A673 (cell line): ENCODE measurements at regions not wholly inside any gene's neighbourhood (a gene's known extent, or its start where the extent isn't known, plus 50 kb on each side); places are given as distances from the start of the nearest gene placed in this dataset.

ENCODE experiments used
- BruUV-seq: library from RNA; stranded (reverse); fragments of 400-500 nt; replicated peaks from 2 replicates; lab custom pipeline; 2021; lab: Mats Ljungman, UMichigan
- CTCF ChIA-PET: fragments of 300-600 bp; sonication (Branson Sonifier 250); formaldehyde crosslinking; loops from one replicate; lab custom pipeline; 2022; ENCODE audit warnings: antibody characterized with exemption; lab: Charles Lee
- POLR2A ChIA-PET: fragments of 300-600 bp; sonication (Branson Sonifier 250); formaldehyde crosslinking; loops from one replicate; lab custom pipeline; 2022; ENCODE audit warnings: antibody characterized with exemption; ENCODE audit not compliant: low non-redundant PET; lab: Charles Lee
- DNase-seq: peaks from one replicate; pipeline ENCODE4 v3.0.0-alpha.2; 2015; ENCODE audit warnings: low spot score
- H3K27ac ChIP-seq: fragments of 200-600 bp; sonication (generic); 2 replicates; pipeline ENCODE4 v1.5.1; 2016; ENCODE audit warnings: mixed run types, low read depth, mild to moderate bottlenecking, mixed read lengths, antibody characterized with exemption, low read length; ENCODE audit not compliant: poor library complexity, severe bottlenecking
- H3K27me3 ChIP-seq: fragments of 200-600 bp; sonication (generic); replicated peaks from 2 replicates; pipeline ENCODE4 v1.6.1; 2017; ENCODE audit warnings: mixed run types, low read depth, mild to moderate bottlenecking, mixed read lengths, antibody characterized with exemption, low read length; ENCODE audit not compliant: insufficient read depth, poor library complexity
- H3K36me3 ChIP-seq: fragments of 200-600 bp; sonication (generic); 2 replicates; pipeline ENCODE4 v1.6.1; 2016; ENCODE audit warnings: mixed run types, mild to moderate bottlenecking, mixed read lengths, antibody characterized with exemption, low read length; ENCODE audit not compliant: insufficient read depth, poor library complexity, severe bottlenecking
- H3K4me1 ChIP-seq: fragments of 200-600 bp; sonication (generic); 2 replicates; pipeline ENCODE4 v1.6.1; 2017; ENCODE audit warnings: mixed run types, mild to moderate bottlenecking, mixed read lengths, antibody characterized with exemption, low read length; ENCODE audit not compliant: insufficient read depth, poor library complexity, severe bottlenecking
- H3K4me3 ChIP-seq: fragments of 200-600 bp; sonication (generic); 2 replicates; pipeline ENCODE4 v1.5.1; 2016; ENCODE audit warnings: low read depth, mixed run types, mild to moderate bottlenecking, mixed read lengths, low read length; ENCODE audit not compliant: poor library complexity, severe bottlenecking
- H3K9me3 ChIP-seq: fragments of 200-600 bp; sonication (generic); 2 replicates; pipeline ENCODE4 v1.6.1; 2016; ENCODE audit warnings: mixed run types, low read depth, mild to moderate bottlenecking, mixed read lengths, antibody characterized with exemption, low read length; ENCODE audit not compliant: poor library complexity, severe bottlenecking
- EZH2 ChIP-seq: fragments of 200-600 bp; sonication (generic); IDR thresholded peaks from 2 replicates; pipeline ENCODE4 v1.6.1; 2017; ENCODE audit warnings: borderline replicate concordance, low read depth, mild to moderate bottlenecking, mixed read lengths, antibody characterized with exemption, low read length; ENCODE audit not compliant: poor library complexity, severe bottlenecking
- intact Hi-C: fragments of 100-400 bp; cut with micrococcal nuclease; formaldehyde crosslinking; loops from one replicate; pipeline ENCODE4 v1.10.0; 2022; ENCODE audit not compliant: unreplicated experiment
- TF ChIP-seq, protein P1 (sequence below): fragments of 300-800, 200-600 bp; sonication (generic); conservative IDR thresholded peaks from 2 replicates; pipeline ENCODE4 v1.5.1; 2017; ENCODE audit warnings: low read depth, mild to moderate bottlenecking, antibody characterized with exemption, low read length, moderate library complexity, mixed read lengths

DNA sequence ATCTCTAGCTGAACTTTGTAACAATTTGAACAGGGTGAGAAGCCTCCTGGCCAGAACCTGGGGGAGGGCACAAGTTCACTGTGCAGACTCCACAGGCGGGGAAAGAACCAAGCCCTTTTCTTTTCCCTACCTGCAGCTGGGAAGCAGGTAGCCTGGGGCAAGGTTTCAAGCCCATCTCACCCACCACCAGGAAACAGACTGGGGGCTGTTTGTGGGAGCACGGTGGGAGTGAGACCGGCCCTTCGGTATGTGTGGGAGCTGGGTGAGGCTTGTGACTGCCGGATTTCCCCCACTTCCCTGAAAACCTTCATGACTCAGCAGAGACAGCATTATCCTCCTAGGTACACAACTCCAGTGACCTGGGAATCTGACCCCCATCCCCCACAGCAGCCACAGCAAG is 211.7 kb downstream of the ZNF674 start:
- ChIA-PET CTCF (no interaction called here), POLR2A (no interaction called here)
- H3K9me3 ChIP-seq: peaks cover 4% of the 10 kb centered on the region
- no TSS peak for BruUV-seq
- intact Hi-C loops: no loop called here
- H3K4me1 ChIP-seq: no peaks in the 10 kb centered on the region
- H3K27me3 ChIP-seq: no peaks in the 10 kb centered on the region
- no peak for TF ChIP-seq EZH2
- TF ChIP-seq, protein P1, sequence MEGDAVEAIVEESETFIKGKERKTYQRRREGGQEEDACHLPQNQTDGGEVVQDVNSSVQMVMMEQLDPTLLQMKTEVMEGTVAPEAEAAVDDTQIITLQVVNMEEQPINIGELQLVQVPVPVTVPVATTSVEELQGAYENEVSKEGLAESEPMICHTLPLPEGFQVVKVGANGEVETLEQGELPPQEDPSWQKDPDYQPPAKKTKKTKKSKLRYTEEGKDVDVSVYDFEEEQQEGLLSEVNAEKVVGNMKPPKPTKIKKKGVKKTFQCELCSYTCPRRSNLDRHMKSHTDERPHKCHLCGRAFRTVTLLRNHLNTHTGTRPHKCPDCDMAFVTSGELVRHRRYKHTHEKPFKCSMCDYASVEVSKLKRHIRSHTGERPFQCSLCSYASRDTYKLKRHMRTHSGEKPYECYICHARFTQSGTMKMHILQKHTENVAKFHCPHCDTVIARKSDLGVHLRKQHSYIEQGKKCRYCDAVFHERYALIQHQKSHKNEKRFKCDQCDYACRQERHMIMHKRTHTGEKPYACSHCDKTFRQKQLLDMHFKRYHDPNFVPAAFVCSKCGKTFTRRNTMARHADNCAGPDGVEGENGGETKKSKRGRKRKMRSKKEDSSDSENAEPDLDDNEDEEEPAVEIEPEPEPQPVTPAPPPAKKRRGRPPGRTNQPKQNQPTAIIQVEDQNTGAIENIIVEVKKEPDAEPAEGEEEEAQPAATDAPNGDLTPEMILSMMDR: no peak
- no peaks in the 10 kb centered on the region for H3K36me3 ChIP-seq
- no peak for DNase-seq
- H3K27ac ChIP-seq: no peak overlapping the region
- no peak overlapping the region for H3K4me3 ChIP-seq

GRCh38 chrX:46330981-46331380 is 214.2 kb downstream of the ZNF674 start:
- intact Hi-C loops: no loop called here

GRCh38 chrX:46330513-46330912 is 214.7 kb downstream of the ZNF674 start:
- intact Hi-C loops: no loop called here
- Histone ChIP-seq H3K27ac (no peak overlapping the region), H3K27me3 (no peaks in the 10 kb centered on the region), H3K9me3 (peaks cover 4% of the 10 kb centered on the region), H3K4me1 (peaks cover 30% of the 10 kb centered on the region), H3K4me3 (no peak overlapping the region), H3K36me3 (no peaks in the 10 kb centered on the region)
- ChIA-PET POLR2A (no interaction called here), CTCF (interaction anchor here (0.6 kb wide), 1 partner anchor 57 kb away, joined by 3 read pairs; no protein-coding TSS in a partner anchor)
- no TSS peak for BruUV-seq
- DNase-seq: no peak
- TF ChIP-seq EZH2: no peak
- TF ChIP-seq, protein P1: no peak

More at GRCh38 chrX:46330981-46331380, 214.2 kb downstream of the ZNF674 start:
- H3K9me3 ChIP-seq: peaks cover 4% of the 10 kb centered on the region
- CTCF ChIA-PET: no interaction called here
- no peaks in the 10 kb centered on the region for H3K27me3 ChIP-seq
- no peak overlapping the region for H3K27ac ChIP-seq
- TF ChIP-seq, protein P1: no peak
- no peak for TF ChIP-seq EZH2
- POLR2A ChIA-PET: no interaction called here
- DNase-seq: no peak
- peaks cover 25% of the 10 kb centered on the region for H3K4me1 ChIP-seq
- H3K36me3 ChIP-seq: no peaks in the 10 kb centered on the region
- H3K4me3 ChIP-seq: no peak overlapping the region
- no TSS peak for BruUV-seq
